GM10266 (cell line): ENCODE measurements at regions not wholly inside any gene's neighbourhood (a gene's known extent, or its start where the extent isn't known, plus 50 kb on each side); places are given as distances from the start of the nearest gene placed in this dataset.

ENCODE experiments used
- DNase-seq: peaks from one replicate; pipeline ENCODE4 v3.0.0; 2012; ENCODE audit errors: extremely low spot score
- CTCF ChIP-seq: IDR thresholded peaks from 2 replicates; pipeline ENCODE4 v1.5.1; 2012; ENCODE audit warnings: mild to moderate bottlenecking, low read depth; ENCODE audit not compliant: control insufficient read depth, insufficient read depth; ENCODE audit errors: missing control alignments

GRCh38 chr7:121766676-121767075 lies 106.3 kb upstream of the PTPRZ1 start:
- no peak for TF ChIP-seq CTCF
- no peak for DNase-seq

GRCh38 chr7:121761399-121761798 lies 111.6 kb upstream of the PTPRZ1 start:
- TF ChIP-seq CTCF, result no peak
- no peak for DNase-seq

GRCh38 chr7:121755818-121756552 lies 117.0 kb upstream of the PTPRZ1 start:
- no peak for TF ChIP-seq CTCF
- no peak for DNase-seq

GRCh38 chr7:121755286-121755685 lies 117.7 kb upstream of the PTPRZ1 start:
- TF ChIP-seq CTCF, result no peak
- no peak for DNase-seq

- no peak for DNase-seq
- no peak for TF ChIP-seq CTCF
Observed at GRCh38 chr7:121753944-121754343, 119.0 kb upstream of the PTPRZ1 start.

- peak; percentile 6 for DNase-seq
- peak; percentile 28 for TF ChIP-seq CTCF
Observed at GRCh38 chr7:121752706-121753105, 120.3 kb upstream of the PTPRZ1 start.

GRCh38 chr7:121748546-121748945 lies 124.4 kb upstream of the PTPRZ1 start:
- DNase-seq, result no peak
- TF ChIP-seq CTCF, result no peak
